HepG2 (cell line): ENCODE measurements at regions not wholly inside any gene's neighbourhood (a gene's known extent, or its start where the extent isn't known, plus 50 kb on each side); places are given as distances from the start of the nearest gene placed in this dataset.

Source experiments
- ATAC-seq: fragments of 200-7000 bp; cut with Tn5 transposase; 3 replicates; pipeline ENCODE4 v1.9.1; 2020; ENCODE audit warnings: mild to moderate bottlenecking, moderate library complexity
- BruUV-seq: library from RNA; stranded (reverse); fragments of 400-500 nt; replicated peaks from 2 replicates; lab custom pipeline; 2021; lab: Mats Ljungman, UMichigan
- CTCF ChIA-PET: fragments of 300-600 bp; formaldehyde crosslinking; extraction: SDS; loops from one replicate; lab custom pipeline; 2021; ENCODE audit warnings: low total read pairs, inconsistent platforms, low intra/inter-chr PET ratio; lab: Yijun Ruan, JAX
- POLR2A ChIA-PET: fragments of 350-600 bp; sonication (Branson Sonifier 250); formaldehyde crosslinking; loops from one replicate; lab custom pipeline; 2020; ENCODE audit warnings: antibody characterized with exemption, inconsistent platforms; lab: Yijun Ruan, JAX
- DNase-seq: peaks from one replicate; pipeline ENCODE4 v3.0.0-alpha.2; 2015; ENCODE audit warnings: low spot score
- FAIRE-seq: peaks from 3 replicates; lab custom pipeline; 2011; peaks lifted over from hg19 to GRCh38; lab: Jason Lieb, UNC
- H2AFZ ChIP-seq: one replicate; pipeline ENCODE4 v1.6.1; 2011; ENCODE audit warnings: low read length, inconsistent platforms
- H3K27ac ChIP-seq: fragments of 300-600 bp; 3 replicates; pipeline ENCODE4 v1.8.0; 2011; ENCODE audit warnings: mixed run types, mild to moderate bottlenecking, mixed read lengths, low read length, inconsistent platforms; ENCODE audit not compliant: insufficient read depth; ENCODE audit errors: extremely low read length
- H3K27me3 ChIP-seq, 2 experiments: fragments of 200-600 bp in 1 of 2; 2 replicates in 1 of 2; 3 replicates in 1 of 2; pipeline versions ENCODE4 v1.6.0 to v1.8.0; 2011; ENCODE audit warnings: low read length in 2 of 2, mild to moderate bottlenecking in 2 of 2, moderate library complexity in 2 of 2, inconsistent platforms in 1 of 2; ENCODE audit not compliant: insufficient read depth in 2 of 2, control insufficient read depth in 1 of 2
- H3K36me3 ChIP-seq, 2 experiments: fragments of 200-600 bp in 1 of 2; replicated peaks in 1 of 2; 2 replicates in 1 of 2; 3 replicates in 1 of 2; pipeline versions ENCODE4 v1.5.1 to v1.8.0; 2011; ENCODE audit warnings: low read length in 2 of 2, inconsistent platforms in 1 of 2; ENCODE audit not compliant: insufficient read depth in 2 of 2, control insufficient read depth in 1 of 2
- H3K4me1 ChIP-seq: 2 replicates; pipeline ENCODE4 v1.5.1; 2012; ENCODE audit warnings: low read length, inconsistent platforms; ENCODE audit not compliant: insufficient read depth
- H3K4me2 ChIP-seq: 2 replicates; pipeline ENCODE4 v1.6.0; 2011; ENCODE audit warnings: low read depth, low read length, inconsistent platforms
- H3K4me3 ChIP-seq, 3 experiments: fragments of 200-600 bp in 1 of 3; sonication (generic), shearing (Covaris generic) in 1 of 3; replicated peaks in 1 of 3; 2 replicates each; pipeline ENCODE4 v1.5.1; 2011 to 2016; ENCODE audit warnings: low read length in 3 of 3, inconsistent platforms in 2 of 3, low read depth in 2 of 3, mild to moderate bottlenecking in 2 of 3, control low read depth in 1 of 3, mixed read lengths in 1 of 3; ENCODE audit not compliant: insufficient read depth in 1 of 3
- H3K79me2 ChIP-seq: one replicate; pipeline ENCODE4 v1.6.1; 2011; ENCODE audit warnings: low read length, inconsistent platforms; ENCODE audit not compliant: insufficient read depth
- H3K9ac ChIP-seq: 2 replicates; pipeline ENCODE4 v1.6.0; 2011; ENCODE audit warnings: mild to moderate bottlenecking, low read depth, low read length, inconsistent platforms; ENCODE audit not compliant: insufficient read depth
- H3K9me3 ChIP-seq: 2 replicates; pipeline ENCODE4 v1.5.1; 2012; ENCODE audit warnings: mild to moderate bottlenecking, low read length
- H4K20me1 ChIP-seq: 2 replicates; pipeline ENCODE4 v1.6.0; 2011; ENCODE audit warnings: inconsistent platforms, mild to moderate bottlenecking, low read length, moderate library complexity; ENCODE audit not compliant: insufficient read depth
- ARNT ChIP-seq: fragments of 450-650 bp; IDR thresholded peaks from 2 replicates; pipeline ENCODE4 v1.6.1; 2017
- GABPA ChIP-seq, 2 experiments: IDR thresholded peaks; 2 replicates each; pipeline ENCODE4 v1.6.1; 2011 to 2016; ENCODE audit warnings: low read depth in 2 of 2, low read length in 1 of 2, missing biosample characterization in 1 of 2, missing genetic modification characterization in 1 of 2
- KAT7 ChIP-seq: IDR thresholded peaks from 2 replicates; pipeline ENCODE4 v1.6.1; 2018; ENCODE audit warnings: borderline replicate concordance, missing compliant biosample characterization
- MED8 ChIP-seq: sonication (generic); formaldehyde crosslinking; IDR thresholded peaks from 2 replicates; pipeline ENCODE4 v1.8.1; 2023; ENCODE audit warnings: mild to moderate bottlenecking, missing genetic modification reagents; ENCODE audit not compliant: insufficient replicate concordance
- NFKB2 ChIP-seq: sonication (generic); formaldehyde crosslinking; IDR thresholded peaks from 2 replicates; pipeline ENCODE4 v1.4.0; 2020; ENCODE audit warnings: missing genetic modification reagents, borderline replicate concordance
- NFYC ChIP-seq: IDR thresholded peaks from 2 replicates; pipeline ENCODE4 v1.6.1; 2016; ENCODE audit warnings: missing genetic modification reagents, missing compliant biosample characterization
- SETDB1 ChIP-seq: sonication (generic); formaldehyde crosslinking; IDR thresholded peaks from 2 replicates; pipeline ENCODE4 v1.5.1; 2020; ENCODE audit warnings: missing genetic modification reagents, mild to moderate bottlenecking, borderline replicate concordance
- TRIM22 ChIP-seq: fragments of 450-650 bp; IDR thresholded peaks from 2 replicates; pipeline ENCODE4 v1.6.1; 2017
- ZNF207 ChIP-seq: fragments of 450-650 bp; IDR thresholded peaks from 2 replicates; pipeline ENCODE4 v1.6.1; 2016; ENCODE audit warnings: antibody characterized with exemption, borderline replicate concordance
- ZNF816 ChIP-seq: sonication (generic); formaldehyde crosslinking; IDR thresholded peaks from 2 replicates; pipeline ENCODE4 v1.8.0; 2022; ENCODE audit warnings: missing genetic modification reagents, mild to moderate bottlenecking, borderline replicate concordance
- WGBS: methylation state at CpG from one replicate; pipeline ENCODE4 v1.1.6; 2017; ENCODE audit warnings: low lambda C conversion rate; 5-methylcytosine and 5-hydroxymethylcytosine counted together
- in situ Hi-C: cut with HindIII; loops from 2 replicates; pipeline ENCODE4 v1.10.0; 2017; ENCODE audit warnings: low pct_unique_long_range_greater_than_20kb; ENCODE audit not compliant: extremely low pct_ligation_motif_present
- intact Hi-C: fragments of 100-400 bp; cut with micrococcal nuclease; formaldehyde crosslinking; loops from one replicate; pipeline ENCODE4 v1.10.0; 2022; ENCODE audit not compliant: unreplicated experiment
- TF ChIP-seq, protein P1 (sequence below): sonication (generic); formaldehyde crosslinking; IDR thresholded peaks from 2 replicates; pipeline ENCODE4 v1.8.1; 2023; ENCODE audit warnings: mild to moderate bottlenecking, missing genetic modification reagents

DNA sequence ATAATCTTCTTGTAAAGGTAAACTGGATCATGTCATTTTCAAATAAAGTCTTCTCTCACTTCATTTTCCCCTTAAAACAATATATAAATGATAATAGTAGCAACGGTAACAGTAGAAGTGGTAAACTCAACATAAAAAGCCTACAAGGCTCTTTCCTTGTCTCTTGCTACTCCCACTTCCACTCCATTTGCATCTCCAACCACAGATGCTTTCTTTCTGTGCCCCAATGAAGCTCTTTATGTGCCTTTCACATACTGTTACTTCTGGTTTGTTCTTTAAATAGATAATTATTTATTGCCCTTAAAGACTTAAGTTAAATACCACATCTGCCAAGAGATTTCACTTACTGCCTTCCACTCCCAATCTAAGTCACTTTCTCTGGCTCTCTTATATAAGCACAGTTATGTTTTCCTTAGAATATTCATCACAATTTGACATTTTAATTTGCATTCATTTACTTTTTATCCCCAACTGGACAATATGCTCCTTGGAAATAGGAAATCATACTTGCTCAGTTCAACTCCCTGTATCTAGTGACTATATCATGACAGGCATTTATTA is 149.9 kb downstream of the CRPPA start:
- FAIRE-seq (no peak), DNase-seq (no peak), ATAC-seq (no peak)
- no peak overlapping the region for H3K9ac ChIP-seq
- H3K36me3 ChIP-seq = no peaks in the 10 kb centered on the region
- no peaks in the 10 kb centered on the region for H4K20me1 ChIP-seq
- ChIA-PET CTCF (no interaction called here), POLR2A (no interaction called here)
- no peaks in the 10 kb centered on the region for H3K27me3 ChIP-seq
- no TSS peak for BruUV-seq
- in situ Hi-C loops = no loop called here
- H3K9me3 ChIP-seq = no peaks in the 10 kb centered on the region
- H3K79me2 ChIP-seq = no peaks in the 10 kb centered on the region
- intact Hi-C loops = no loop called here
- H2AFZ ChIP-seq = no peak overlapping the region
- no peaks in the 10 kb centered on the region for H3K4me1 ChIP-seq
- TF ChIP-seq NFKB2 (CRISPR knock-in tag) (no peak), KAT7 (CRISPR knock-in tag) (no peak), SETDB1 (no peak), TRIM22 (no peak), ZNF207 (no peak), MED8 (CRISPR knock-in tag) (no peak), ZNF816 (CRISPR knock-in tag) (no peak), NFYC (CRISPR knock-in tag) (no peak), ARNT (no peak), GABPA (IDR thresholded peaks at IDR 0.05; ENCODE audit: low read depth, low read length) (no peak), GABPA (CRISPR knock-in tag; IDR thresholded peaks at IDR 0.05; ENCODE audit: low read depth) (no peak)
- TF ChIP-seq, protein P1, sequence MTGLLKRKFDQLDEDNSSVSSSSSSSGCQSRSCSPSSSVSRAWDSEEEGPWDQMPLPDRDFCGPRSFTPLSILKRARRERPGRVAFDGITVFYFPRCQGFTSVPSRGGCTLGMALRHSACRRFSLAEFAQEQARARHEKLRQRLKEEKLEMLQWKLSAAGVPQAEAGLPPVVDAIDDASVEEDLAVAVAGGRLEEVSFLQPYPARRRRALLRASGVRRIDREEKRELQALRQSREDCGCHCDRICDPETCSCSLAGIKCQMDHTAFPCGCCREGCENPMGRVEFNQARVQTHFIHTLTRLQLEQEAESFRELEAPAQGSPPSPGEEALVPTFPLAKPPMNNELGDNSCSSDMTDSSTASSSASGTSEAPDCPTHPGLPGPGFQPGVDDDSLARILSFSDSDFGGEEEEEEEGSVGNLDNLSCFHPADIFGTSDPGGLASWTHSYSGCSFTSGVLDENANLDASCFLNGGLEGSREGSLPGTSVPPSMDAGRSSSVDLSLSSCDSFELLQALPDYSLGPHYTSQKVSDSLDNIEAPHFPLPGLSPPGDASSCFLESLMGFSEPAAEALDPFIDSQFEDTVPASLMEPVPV (CRISPR knock-in tag) = no peak
- 54% methylated on average over 1 of the region's 1 CpG for WGBS
- no peak overlapping the region for H3K4me3 ChIP-seq
- no peak overlapping the region for H3K27ac ChIP-seq
- no peak overlapping the region for H3K4me2 ChIP-seq
